ENCODE measurements at regions not wholly inside any gene's neighbourhood (a gene's known extent, or its start where the extent isn't known, plus 50 kb on each side); places are given as distances from the start of the nearest gene placed in this dataset.
"Not testable (repeated sequence)": the region's sequence is repeated elsewhere in the genome, so short reads cannot be mapped to it uniquely, and the experiment has no call there.

GRCh38 chr11:112705148-112705547, 256.1 kb upstream of the NCAM1 start:
- Histone ChIP-seq H3K4me1 (ENCODE audit: insufficient read depth, low read length) (no peaks in the 10 kb centered on the region), H4K20me1 (ENCODE audit: insufficient read depth, low read length) (no peaks in the 10 kb centered on the region), H3K36me3 (replicated peaks in 1 of 2; ENCODE audit: control insufficient read depth in 1 of 2, insufficient read depth in 2 of 2, low read length in 2 of 2) (no peaks in the 10 kb centered on the region), H3K4me2 (ENCODE audit: low read depth, low read length) (no peak overlapping the region), H3K27ac (ENCODE audit: extremely low read length, insufficient read depth, low read length) (no peak overlapping the region), H3K9me3 (ENCODE audit: low read length) (no peaks in the 10 kb centered on the region), H3K4me3 (replicated peaks in 1 of 3; ENCODE audit: insufficient read depth in 1 of 3, low read depth in 2 of 3, low read length in 3 of 3) (no peak overlapping the region), H3K27me3 (ENCODE audit: control insufficient read depth in 1 of 2, insufficient read depth in 2 of 2, low read length in 2 of 2) (no peaks in the 10 kb centered on the region; a peak in 1 of 5 replicates), H3K9ac (ENCODE audit: insufficient read depth, low read depth, low read length) (no peak overlapping the region), H2AFZ (ENCODE audit: low read length) (no peak overlapping the region), H3K79me2 (ENCODE audit: insufficient read depth, low read length) (no peaks in the 10 kb centered on the region)
- TF ChIP-seq ZNF597 (CRISPR knock-in tag; IDR thresholded peaks at IDR 0.05) (no peak), ZNF672 (CRISPR knock-in tag; IDR thresholded peaks at IDR 0.05) (no peak), HNF4A (CRISPR knock-in tag; IDR thresholded peaks at IDR 0.05) (no peak), HOXA9 (CRISPR knock-in tag; IDR thresholded peaks at IDR 0.05; ENCODE audit: borderline replicate concordance) (no peak), NFYC (CRISPR knock-in tag; IDR thresholded peaks at IDR 0.05) (no peak)
- ChIA-PET CTCF (ENCODE audit: low intra/inter-chr PET ratio, low total read pairs) (no interaction called here), POLR2A (no interaction called here)
- no TSS peak for BruUV-seq (replicated peaks)
- whole genome bisulfite sequencing (ENCODE audit: low lambda C conversion rate) = 0% methylated on average over 2 of the region's 2 CpGs
- ATAC-seq = no peak
- DNase-seq (ENCODE audit: low spot score) = no peak
- intact Hi-C loops (cut with micrococcal nuclease; ENCODE audit: unreplicated experiment) (no loop called here), in situ Hi-C loops (cut with HindIII; ENCODE audit: extremely low pct_ligation_motif_present, low pct_unique_long_range_greater_than_20kb) (no loop called here)
- FAIRE-seq = no peak

GRCh38 chr11:112706863-112707262, 254.4 kb upstream of the NCAM1 start:
- no peak for ATAC-seq
- 8% methylated on average over 1 of the region's 1 CpG for WGBS (ENCODE audit: low lambda C conversion rate)
- intact Hi-C loops (cut with micrococcal nuclease; ENCODE audit: unreplicated experiment) (no loop called here), in situ Hi-C loops (cut with HindIII; ENCODE audit: extremely low pct_ligation_motif_present, low pct_unique_long_range_greater_than_20kb) (no loop called here)
- ChIA-PET CTCF (ENCODE audit: low intra/inter-chr PET ratio, low total read pairs) (no interaction called here), POLR2A (no interaction called here)
- H3K79me2 ChIP-seq (ENCODE audit: insufficient read depth, low read length) = no peaks in the 10 kb centered on the region
- H2AFZ ChIP-seq (ENCODE audit: low read length) = no peak overlapping the region
- TF ChIP-seq U2AF1 (optimal IDR thresholded peaks at IDR 0.05; ENCODE audit: low read depth, low read length) (no peak), CEBPB (IDR thresholded peaks at IDR 0.05; ENCODE audit: borderline replicate concordance, low read depth, low read length) (peak; percentile 55; the same call in 1 of the 2 replicates), ZXDC (CRISPR knock-in tag; IDR thresholded peaks at IDR 0.05) (no peak)
- H3K27me3 ChIP-seq (ENCODE audit: control insufficient read depth in 1 of 2, insufficient read depth in 2 of 2, low read length in 2 of 2) = no peaks in the 10 kb centered on the region; a peak in 1 of 5 replicates
- H3K4me1 ChIP-seq (ENCODE audit: insufficient read depth, low read length) = no peaks in the 10 kb centered on the region
- no peak overlapping the region for H3K4me3 ChIP-seq (replicated peaks in 1 of 3; ENCODE audit: insufficient read depth in 1 of 3, low read depth in 2 of 3, low read length in 3 of 3)
- BruUV-seq (replicated peaks) = no TSS peak
- no peak for FAIRE-seq
- no peaks in the 10 kb centered on the region for H4K20me1 ChIP-seq (ENCODE audit: insufficient read depth, low read length)
- H3K9ac ChIP-seq (ENCODE audit: insufficient read depth, low read depth, low read length) = no peak overlapping the region
- no peak for DNase-seq (ENCODE audit: low spot score)
- no peaks in the 10 kb centered on the region for H3K36me3 ChIP-seq (replicated peaks in 1 of 2; ENCODE audit: control insufficient read depth in 1 of 2, insufficient read depth in 2 of 2, low read length in 2 of 2)
- no peak overlapping the region for H3K27ac ChIP-seq (ENCODE audit: extremely low read length, insufficient read depth, low read length)
- H3K9me3 ChIP-seq (ENCODE audit: low read length) = no peaks in the 10 kb centered on the region
- no peak overlapping the region for H3K4me2 ChIP-seq (ENCODE audit: low read depth, low read length)

GRCh38 chr11:112714340-112714739, 246.9 kb upstream of the NCAM1 start:
- H3K79me2 ChIP-seq (ENCODE audit: insufficient read depth, low read length); ATAC-seq; in situ Hi-C loops (cut with HindIII; ENCODE audit: extremely low pct_ligation_motif_present, low pct_unique_long_range_greater_than_20kb); H3K27ac ChIP-seq (ENCODE audit: extremely low read length, insufficient read depth, low read length); CTCF ChIA-PET (ENCODE audit: low intra/inter-chr PET ratio, low total read pairs); FAIRE-seq; BruUV-seq (replicated peaks); intact Hi-C loops (cut with micrococcal nuclease; ENCODE audit: unreplicated experiment); H2AFZ ChIP-seq (ENCODE audit: low read length); H3K9ac ChIP-seq (ENCODE audit: insufficient read depth, low read depth, low read length); H4K20me1 ChIP-seq (ENCODE audit: insufficient read depth, low read length); H3K27me3 ChIP-seq (ENCODE audit: control insufficient read depth in 1 of 2, insufficient read depth in 2 of 2, low read length in 2 of 2); DNase-seq (ENCODE audit: low spot score); H3K9me3 ChIP-seq (ENCODE audit: low read length); POLR2A ChIA-PET; H3K36me3 ChIP-seq (replicated peaks in 1 of 2; ENCODE audit: control insufficient read depth in 1 of 2, insufficient read depth in 2 of 2, low read length in 2 of 2); H3K4me2 ChIP-seq (ENCODE audit: low read depth, low read length); H3K4me3 ChIP-seq (replicated peaks in 1 of 3; ENCODE audit: insufficient read depth in 1 of 3, low read depth in 2 of 3, low read length in 3 of 3); H3K4me1 ChIP-seq (ENCODE audit: insufficient read depth, low read length): not testable (repeated sequence)
- WGBS (ENCODE audit: low lambda C conversion rate) = 3% methylated on average over 4 of the region's 4 CpGs

Measured in HepG2 (cell line).